ENCODE measurements at regions not wholly inside any gene's neighbourhood (a gene's known extent, or its start where the extent isn't known, plus 50 kb on each side); places are given as distances from the start of the nearest gene placed in this dataset.
"Not testable (repeated sequence)": the region's sequence is repeated elsewhere in the genome, so short reads cannot be mapped to it uniquely, and the experiment has no call there.

GRCh38 chr3:77707281-77707680, 667.4 kb downstream of the ROBO2 start:
- no peak for DNase-seq

- DNase-seq: no peak
Observed at GRCh38 chr3:77709155-77709554, 669.3 kb downstream of the ROBO2 start.

GRCh38 chr3:77718311-77718710, 678.4 kb downstream of the ROBO2 start:
- no peak for DNase-seq

DNA sequence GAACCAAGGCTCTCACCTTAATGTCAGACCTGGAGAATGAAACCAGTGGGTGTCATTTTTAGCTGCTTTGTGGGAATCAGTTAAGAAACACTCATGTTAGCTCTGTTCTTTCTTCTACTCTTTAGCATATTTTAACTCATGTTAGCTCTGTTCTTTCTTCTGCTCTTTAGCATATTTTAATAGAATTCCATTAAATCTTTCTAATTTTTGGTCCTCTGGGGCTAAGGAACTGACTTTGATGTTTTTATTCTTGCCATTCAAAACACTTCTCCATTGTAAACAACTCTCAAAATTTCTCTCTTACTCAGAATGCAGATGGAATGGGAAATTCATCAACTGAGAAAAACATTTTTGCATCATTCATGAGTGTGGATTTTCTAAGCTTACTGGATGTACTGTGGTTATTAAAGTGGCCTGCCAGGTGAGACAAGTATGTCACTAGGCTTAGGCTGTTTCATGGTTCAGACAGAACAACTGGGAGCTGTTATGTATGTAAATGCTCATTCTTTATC, 680.6 kb downstream of the ROBO2 start:
- DNase-seq: no peak

DNA sequence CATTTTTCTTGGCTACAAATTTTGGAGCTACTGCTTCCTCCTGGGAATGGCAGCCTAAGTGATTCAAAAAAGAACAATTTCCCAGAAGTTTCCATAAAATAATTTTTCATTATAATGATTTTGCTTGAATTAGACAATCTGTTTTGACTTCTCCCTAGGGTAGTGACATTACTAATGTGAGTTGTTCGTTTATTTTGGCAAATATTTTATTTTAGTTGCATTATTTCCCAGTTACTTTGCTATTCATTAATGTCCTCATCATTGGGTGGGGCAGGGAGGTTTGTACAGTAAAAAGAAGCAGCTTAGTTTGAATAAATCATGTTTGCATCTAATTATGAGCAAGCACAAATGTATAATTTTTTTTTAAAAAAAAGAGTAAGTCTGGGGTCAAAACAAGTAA, 686.6 kb downstream of the ROBO2 start:
- no peak for DNase-seq

- no peak for DNase-seq
Observed at GRCh38 chr3:77746048-77746447, 706.1 kb downstream of the ROBO2 start.

- no peak for DNase-seq
Observed at GRCh38 chr3:77746892-77747291, 707.0 kb downstream of the ROBO2 start.

- not testable (repeated sequence) for DNase-seq
Observed at GRCh38 chr3:77756397-77756975, 716.6 kb downstream of the ROBO2 start.

- DNase-seq: no peak
Observed at GRCh38 chr3:77772459-77772858, 732.6 kb downstream of the ROBO2 start.

- DNase-seq: no peak
Observed at GRCh38 chr3:77773084-77773483, 733.2 kb downstream of the ROBO2 start.

GRCh38 chr3:77780278-77780996, 740.5 kb downstream of the ROBO2 start:
- DNase-seq: no peak

- no peak for DNase-seq
Observed at GRCh38 chr3:77786216-77786615, 746.3 kb downstream of the ROBO2 start.

DNA sequence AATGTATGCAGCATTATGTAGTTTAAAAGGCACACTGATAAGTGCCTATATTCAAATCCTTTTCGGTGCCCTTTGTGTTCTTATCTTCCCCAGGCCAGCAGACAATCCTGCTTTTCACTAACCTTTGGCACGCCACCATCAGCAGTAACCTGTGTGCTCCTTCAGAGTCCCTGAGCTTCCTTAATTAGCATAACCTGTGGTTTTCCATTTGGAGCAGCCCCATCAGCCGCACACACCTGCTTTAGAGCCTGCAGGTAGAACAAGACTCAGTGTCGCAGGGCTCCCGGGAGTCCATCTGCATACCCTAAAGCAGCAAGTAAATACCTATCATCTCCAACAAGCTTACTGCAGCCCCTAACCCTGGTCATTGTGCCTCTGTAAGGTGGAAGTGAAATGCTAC, 755.1 kb downstream of the ROBO2 start:
- no peak for DNase-seq

- DNase-seq: no peak
Observed at GRCh38 chr3:77799278-77799677, 759.4 kb downstream of the ROBO2 start.

DNA sequence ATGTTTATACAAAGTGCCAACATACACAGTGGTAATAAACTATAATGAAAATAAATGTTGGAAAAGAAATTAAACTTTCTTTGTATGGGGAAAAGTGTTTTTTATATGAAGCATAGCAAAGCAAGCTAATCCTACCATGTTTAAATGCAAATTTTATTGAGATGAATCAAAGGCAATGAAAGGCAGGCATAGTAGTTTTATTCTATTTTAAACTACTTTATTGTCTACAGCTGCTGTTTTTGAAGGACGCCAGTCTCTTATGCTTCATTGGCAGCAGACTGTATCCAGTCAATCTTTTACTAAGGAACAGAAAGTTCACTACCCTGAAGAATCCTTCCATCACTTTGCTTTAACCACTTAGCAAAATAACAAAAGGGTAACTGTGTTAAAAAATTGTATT, 761.0 kb downstream of the ROBO2 start:
- no peak for DNase-seq

GRCh38 chr3:77807312-77807711, 767.4 kb downstream of the ROBO2 start:
- DNase-seq: no peak

DNA sequence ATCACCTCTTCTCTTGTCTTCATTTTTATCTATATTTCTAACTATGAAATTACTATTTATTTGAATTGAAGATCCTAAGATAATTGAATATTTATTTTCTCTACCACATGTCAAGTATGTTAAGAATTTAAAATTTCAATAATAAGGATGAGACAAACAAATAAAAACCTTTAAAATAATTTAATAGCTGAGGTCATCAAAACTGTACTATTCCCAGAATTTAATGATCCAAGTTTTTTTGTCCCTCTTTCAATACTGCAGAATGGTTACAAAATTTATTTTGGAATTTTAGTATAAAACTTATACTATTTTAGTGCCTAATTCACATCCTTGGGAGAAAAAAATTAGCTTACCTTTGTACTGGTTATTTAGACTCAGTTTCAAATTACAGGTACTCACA, 774.9 kb downstream of the ROBO2 start:
- DNase-seq: no peak

DNA sequence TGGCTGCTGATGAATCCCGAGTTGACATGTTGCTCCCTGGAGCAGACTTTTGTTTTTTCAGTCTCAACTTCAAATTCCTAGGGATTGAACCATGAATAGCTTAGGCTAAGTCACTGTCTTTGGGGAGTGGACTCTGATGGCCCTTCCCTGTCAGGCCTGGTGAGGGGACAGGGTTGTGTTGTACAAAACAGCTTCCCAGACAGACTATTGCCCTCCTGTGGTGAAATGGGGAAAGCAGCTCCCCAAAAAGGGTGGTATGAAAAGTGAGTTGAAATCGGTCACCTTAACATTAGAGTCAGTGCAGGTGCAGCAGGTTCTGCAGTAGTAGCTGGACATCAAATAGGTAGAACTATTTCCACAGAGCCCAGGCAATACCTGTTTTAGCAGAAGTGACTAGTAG, 775.6 kb downstream of the ROBO2 start:
- DNase-seq: no peak

DNA sequence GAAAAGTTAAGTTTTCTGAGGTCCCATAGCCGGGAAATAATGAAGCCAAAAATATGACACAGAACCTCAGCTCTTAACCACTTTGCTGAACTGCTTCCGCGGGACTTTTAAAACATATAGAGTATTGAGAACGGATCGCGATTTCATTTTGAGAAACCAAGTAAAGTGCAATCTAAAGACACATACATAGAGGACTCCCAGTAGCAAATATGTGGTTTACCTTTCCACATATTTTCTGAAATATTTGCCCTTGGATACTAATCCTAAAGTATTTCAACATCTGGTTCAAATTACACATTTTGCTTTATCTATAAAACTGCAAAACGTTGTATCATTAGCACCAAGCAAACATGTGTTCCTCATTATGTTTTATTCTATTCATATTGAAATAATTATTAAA, 776.5 kb downstream of the ROBO2 start:
- DNase-seq: no peak

GRCh38 chr3:77825001-77825827, 785.3 kb downstream of the ROBO2 start:
- no peak for DNase-seq

DNA sequence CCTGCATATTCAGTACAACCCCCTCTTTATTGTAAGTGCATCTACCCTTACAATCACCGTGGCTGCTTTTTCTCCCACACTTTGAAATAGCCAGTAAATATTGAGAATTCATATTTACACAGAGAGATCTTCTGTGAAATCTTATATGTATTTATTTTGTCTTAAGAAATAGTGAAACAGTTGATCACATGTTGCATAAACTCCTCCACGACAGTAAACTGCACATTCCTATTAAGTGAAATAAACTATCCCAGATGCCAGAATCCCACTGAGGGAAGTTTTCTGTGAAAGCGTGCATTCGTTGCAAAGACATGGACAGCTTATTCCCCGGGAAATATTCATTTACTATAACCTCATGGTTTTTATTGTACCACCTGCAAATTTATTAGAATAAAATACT, 796.0 kb downstream of the ROBO2 start:
- no peak for DNase-seq

DNA sequence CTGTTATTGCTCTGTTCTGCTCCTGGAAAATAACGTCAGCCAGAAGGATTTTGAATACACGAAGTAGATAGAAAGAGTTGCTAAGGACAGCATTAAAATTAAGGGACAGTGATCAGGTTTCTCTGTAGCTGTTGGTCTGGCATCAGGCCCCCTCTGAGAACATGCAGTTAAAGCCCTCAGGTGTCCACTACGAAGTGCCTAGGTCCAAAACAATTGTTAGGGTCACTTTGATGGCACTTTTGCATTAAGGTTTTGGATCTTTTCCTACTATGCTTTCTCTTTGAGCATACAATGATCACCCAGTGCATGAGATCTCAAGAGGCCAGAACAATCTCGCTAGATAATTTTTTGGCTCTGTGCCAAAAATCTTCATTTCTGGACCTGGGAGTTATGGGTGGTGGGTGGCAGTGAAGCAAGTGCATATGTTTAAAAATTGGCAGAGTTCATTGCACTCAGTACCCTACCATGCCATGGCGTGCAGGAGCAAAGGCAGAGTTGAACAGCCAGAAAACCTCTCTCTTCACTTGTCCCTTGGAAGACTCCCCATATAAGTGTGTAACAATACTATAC, 797.6 kb downstream of the ROBO2 start:
- no peak for DNase-seq

GRCh38 chr3:77859156-77859555, 819.3 kb downstream of the ROBO2 start:
- DNase-seq: no peak

GRCh38 chr3:77868725-77869124, 828.8 kb downstream of the ROBO2 start:
- DNase-seq: no peak
